22Rv1 (cell line): ENCODE measurements at regions not wholly inside any gene's neighbourhood (a gene's known extent, or its start where the extent isn't known, plus 50 kb on each side); places are given as distances from the start of the nearest gene placed in this dataset.

ENCODE experiments used
- CTCF ChIP-seq: fragments of 450-650 bp; IDR thresholded peaks from 2 replicates; pipeline ENCODE4 v1.5.1; 2017; ENCODE audit warnings: mild to moderate bottlenecking
- ZFX ChIP-seq: fragments of 450-650 bp; IDR thresholded peaks from 2 replicates; pipeline ENCODE4 v1.6.1; 2017; ENCODE audit warnings: antibody characterized with exemption, borderline replicate concordance

DNA sequence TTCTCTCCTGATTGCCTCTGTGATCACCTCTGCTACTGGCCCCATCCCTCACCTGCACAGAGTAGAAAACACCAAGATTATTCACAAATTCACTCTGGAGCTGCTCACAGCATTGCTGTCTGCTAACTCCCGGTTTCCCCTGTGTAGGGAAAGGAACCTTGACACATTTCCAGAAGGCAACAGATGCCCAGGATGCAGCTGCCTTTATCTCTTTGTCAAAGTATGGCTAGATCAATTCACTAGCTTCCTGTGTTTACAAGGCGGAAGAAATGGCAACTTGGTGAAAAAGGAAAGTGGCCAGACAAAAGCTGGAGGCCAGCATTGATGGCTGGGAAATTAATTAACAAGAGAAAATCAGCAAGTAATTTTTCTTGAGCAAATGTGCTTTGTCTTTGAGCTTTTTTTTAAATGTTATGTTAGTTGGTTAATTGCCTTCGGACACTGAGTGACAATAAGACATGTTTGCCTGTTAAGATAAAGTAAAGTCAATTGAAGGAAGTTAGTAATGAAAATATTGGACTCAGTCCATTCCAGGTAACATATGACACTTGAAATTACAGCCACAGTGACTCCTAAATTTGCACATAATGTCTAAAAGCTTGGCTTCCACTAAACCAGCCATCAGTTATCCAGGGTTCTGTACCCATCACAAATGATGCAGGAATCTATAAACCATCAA, 394.6 kb upstream of the IL12A start:
- no peak for TF ChIP-seq CTCF
- no peak for TF ChIP-seq ZFX
